Renal cortex interstitium (tissue), 11 donors: ENCODE measurements at regions not wholly inside any gene's neighbourhood (a gene's known extent, or its start where the extent isn't known, plus 50 kb on each side); places are given as distances from the start of the nearest gene placed in this dataset.
"Not testable (repeated sequence)": the region's sequence is repeated elsewhere in the genome, so short reads cannot be mapped to it uniquely, and the experiment has no call there.

Source experiments
- DNase-seq, 11 donors: peaks; one replicate each; pipeline ENCODE4 v3.0.0-alpha.2; 2013; ENCODE audit warnings: low read depth in 9 of 11, low spot score in 4 of 11; ENCODE audit errors: extremely low read depth in 1 of 11

DNA sequence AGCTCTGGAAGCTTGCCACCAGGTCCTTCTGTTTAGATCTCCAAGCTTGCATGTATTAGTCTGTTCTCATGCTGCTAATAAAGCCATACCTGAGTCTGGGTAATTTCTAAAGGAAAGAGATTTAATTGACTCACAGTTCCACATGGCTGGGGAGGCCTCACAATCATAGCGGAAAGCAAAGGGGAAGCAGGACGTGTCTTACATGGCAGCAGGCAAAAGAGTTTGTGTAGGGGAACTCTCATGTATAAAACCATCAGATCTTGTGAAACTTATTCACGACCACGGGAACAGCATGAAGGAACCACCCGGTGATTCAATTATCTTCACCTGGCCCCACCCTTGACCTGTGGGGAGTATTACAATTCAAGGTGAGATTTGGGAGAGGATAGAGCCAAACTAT, 147.0 kb upstream of the PROK2 start:
- DNase-seq, result no peak

DNA sequence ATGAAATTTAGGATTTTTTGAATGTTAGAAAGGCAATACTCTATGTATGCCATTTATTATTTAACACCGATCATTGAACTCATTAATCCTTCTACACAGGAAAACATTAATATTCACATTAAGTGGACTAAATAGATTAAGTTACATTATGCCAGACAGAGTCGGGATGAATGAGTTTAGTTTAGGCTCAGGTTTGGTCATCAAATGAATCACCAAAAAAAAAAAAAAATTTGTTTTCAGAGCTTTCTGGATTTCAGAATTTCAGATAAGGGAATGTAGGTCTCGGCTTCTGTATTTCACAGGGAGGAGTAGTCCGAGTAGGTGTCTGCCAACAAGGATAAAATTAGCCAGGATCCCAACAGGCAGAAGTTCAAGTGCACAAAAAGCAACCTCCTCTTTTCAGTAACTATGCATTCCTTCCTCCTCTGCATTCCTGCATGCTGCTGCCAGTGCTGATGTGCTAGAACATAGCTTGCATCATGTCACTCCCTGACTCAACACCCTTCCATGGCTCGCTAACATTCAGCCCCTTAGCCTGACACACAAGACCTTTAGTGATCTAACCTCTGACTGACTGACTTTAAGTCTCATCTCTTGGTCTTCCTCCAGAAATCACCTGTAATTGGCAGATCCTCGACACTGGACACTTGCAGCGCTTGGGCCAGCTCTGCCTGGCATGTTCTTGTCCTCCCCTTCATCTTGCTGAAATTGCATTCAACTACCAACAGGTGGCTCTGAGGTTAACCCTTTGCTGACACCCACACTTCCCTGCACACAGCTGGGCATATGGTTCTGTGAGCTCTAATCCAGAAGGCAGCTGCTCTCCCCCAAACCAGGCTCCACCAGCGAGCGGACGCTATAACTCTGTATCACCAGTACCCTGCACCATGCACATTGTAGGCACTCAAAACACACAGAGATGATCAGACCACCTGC, 145.4 kb upstream of the PROK2 start:
- peak in 3 of 11 donors; percentile 12 to 22 (median 13) for DNase-seq

DNA sequence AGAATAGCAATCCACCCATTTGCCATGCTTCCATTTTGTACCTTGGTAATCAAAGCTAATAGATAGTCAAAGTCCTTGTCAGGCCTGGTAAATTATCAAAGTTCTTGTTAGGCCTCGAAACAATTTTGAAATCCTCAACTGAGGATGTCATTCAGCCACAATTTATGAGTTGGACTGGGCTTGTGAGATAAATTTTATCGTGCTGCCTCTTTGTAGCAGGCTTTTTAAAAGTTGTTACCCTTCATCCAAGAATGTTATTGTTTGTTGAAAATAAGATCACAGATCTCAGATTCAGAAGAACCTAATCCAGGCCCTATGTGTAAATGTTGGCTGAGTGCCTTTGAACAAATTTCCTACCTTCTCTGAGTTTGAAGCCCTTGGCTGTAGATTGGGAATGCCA, 143.3 kb upstream of the PROK2 start:
- no peak for DNase-seq

DNA sequence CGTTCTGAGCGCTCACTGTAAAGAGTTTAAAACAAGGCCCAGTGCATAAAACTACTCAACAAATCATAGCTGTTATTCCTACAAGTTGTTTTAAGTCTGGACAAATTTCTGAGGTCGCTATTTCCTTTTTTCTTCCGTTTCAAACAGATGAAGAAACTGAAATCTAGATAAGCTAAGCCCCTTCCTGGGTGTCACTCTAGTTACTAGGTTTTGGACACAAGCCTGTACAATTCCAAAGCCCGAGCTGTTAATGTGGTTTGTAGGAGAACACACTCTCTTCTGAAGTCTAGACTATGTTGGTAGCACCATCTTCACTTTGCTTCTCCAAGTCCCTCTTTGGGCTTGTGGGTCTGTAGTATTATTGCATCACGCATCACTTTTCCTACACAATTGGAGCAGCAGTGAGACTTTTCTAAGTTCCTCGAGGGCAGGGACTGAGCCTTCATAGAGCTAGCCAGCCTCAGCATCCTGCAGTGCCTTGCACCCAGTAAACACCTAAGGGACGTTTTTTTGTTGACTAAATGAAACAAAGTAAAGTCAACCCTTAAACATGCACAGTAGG, 142.6 kb upstream of the PROK2 start:
- no peak for DNase-seq

DNA sequence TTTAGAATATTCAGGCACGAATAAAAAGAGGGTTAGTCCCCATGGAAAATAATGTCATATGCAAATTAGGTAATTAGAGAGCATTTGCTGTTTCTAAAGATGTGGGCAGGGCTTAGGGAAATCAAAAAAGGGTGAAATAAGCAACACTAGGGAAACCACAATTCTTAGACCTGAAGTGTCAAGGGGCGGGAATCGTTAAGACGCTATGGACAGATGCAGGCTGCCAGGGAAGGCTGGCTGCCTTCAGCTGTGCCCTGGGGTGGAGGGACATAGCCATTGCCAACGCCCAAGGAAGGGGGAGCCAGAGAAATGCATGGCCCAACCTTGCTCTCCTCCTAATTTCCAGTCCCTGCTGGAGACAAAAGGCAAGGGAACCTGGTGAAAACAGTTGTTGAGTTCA, 141.7 kb upstream of the PROK2 start:
- no peak for DNase-seq

DNA sequence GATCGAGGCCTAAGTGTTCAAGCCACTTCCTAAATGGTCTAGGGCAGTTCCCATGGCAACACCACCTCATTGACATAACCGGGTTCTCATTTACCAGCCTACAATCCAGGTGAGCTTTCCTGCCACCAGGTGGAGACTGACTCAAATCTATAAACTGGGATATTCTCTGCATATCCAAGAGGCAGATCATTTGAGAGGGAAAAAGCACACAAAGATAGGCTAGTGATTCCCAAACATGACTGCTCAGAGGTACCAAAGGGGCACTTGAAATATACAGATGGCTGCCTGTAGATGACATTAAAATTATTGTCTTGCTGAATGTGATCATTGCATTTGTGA, 141.3 kb upstream of the PROK2 start:
- DNase-seq, result peak in 6 of 11 donors; percentile 19 to 55 (median 38)

DNA sequence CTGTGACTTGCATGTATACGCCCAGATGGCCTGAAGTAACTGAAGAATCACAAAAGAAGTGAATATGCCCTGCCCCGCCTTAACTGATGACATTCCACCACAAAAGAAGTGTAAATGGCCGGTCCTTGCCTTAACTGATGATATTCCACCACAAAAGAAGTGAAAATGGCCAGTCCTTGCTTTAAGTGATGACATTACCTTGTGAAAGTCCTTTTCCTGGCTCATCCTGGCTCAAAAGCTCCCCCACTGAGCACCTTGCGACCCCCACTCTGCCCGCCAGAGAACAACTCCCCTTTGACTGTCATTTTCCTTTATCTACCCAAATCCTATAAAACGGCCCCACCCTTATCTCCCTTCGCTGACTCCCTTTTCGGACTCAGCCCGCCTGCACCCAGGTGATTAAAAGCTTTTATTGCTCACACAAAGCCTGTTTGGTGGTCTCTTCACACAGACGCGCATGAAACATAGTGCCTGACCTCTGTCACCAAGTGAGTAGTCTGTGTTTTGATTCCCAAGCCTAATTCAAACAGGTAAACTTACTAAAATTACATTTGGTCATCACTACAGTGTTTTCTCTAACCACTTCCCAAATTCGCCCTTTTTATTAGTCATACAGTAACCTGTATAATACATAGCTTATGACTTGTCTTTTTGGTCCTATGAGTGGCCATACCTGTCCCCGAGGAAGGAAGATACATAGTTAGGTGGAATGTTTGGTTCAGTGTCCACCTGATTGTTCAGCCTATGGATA, 140.7 kb upstream of the PROK2 start:
- not testable (repeated sequence) for DNase-seq

DNA sequence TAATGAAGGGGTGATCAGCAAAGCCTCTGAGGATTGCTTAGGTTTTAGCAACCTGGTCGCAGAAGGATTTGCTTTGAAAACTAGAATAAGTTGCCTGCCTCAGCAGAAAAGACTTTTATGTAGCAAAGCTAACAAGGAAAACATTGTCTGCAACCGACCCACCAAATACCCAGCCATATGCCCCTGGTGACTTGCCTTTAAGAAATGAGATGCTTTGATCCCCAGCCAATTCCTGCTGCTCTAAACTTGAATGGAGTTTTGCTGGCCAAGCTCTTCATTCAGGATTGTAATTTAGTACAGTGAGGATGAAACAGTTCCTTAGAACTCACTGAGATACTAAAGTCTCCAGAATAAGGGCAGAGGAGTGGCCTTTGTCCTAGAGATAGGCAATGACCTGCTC, 139.8 kb upstream of the PROK2 start:
- no peak for DNase-seq

DNA sequence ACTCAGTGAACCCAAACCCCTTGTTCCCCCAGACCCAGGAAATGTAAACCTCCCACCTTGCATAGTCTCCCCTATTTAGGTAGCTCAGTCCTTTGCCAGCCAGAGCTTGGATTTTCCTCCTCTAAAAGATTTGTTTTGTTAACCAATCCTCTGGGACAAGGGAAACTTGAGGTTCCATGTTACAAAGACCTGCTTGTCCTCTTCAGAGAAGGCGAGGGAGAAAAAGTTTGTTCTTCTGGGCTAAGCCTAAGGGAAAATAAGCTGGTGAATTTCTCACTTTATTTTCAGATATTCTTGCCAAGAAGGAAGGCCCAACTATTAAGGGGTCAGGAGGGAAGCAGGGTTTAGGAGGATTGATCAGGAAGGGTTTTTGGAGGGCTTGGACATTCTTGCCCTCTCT, 136.1 kb upstream of the PROK2 start:
- DNase-seq, result no peak

DNA sequence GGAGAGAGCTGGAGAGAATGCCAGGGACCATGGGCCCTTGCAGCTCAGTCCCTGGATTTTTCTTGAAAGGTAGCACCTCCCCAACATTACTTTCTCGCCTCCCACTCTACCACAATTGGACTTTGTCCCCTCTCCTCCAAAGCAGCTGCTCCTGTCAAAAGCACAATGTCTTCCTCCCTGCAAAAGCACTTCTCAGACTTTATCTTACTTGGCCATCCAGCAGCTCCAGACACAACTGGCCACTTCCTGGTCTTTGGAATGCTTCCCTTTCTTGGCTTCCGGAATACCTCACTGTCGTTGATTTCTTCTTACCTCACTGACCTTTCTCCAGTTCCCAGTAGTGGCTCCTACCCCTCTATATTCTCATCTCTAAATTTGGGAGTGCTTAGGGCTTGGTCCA, 134.6 kb upstream of the PROK2 start:
- DNase-seq, result no peak

DNA sequence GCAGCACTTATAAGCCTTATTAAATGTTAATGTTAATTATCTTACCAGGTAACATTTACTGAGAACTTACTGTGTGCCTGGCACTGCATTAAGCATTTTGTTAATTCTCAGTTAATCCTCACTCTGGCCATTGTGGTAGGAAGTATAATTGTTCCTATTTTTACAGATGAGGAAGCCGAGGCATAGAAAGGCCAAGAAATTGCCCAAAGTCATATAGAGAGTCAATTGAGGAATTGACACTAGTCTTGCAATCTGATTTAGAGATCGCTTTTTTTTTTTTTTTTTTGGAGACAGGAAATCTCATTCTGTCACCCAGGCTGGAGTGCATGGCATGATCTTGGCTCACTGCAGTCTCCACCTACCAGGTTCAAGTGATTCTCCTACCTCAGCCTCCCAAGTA, 132.6 kb upstream of the PROK2 start:
- DNase-seq, result no peak

DNA sequence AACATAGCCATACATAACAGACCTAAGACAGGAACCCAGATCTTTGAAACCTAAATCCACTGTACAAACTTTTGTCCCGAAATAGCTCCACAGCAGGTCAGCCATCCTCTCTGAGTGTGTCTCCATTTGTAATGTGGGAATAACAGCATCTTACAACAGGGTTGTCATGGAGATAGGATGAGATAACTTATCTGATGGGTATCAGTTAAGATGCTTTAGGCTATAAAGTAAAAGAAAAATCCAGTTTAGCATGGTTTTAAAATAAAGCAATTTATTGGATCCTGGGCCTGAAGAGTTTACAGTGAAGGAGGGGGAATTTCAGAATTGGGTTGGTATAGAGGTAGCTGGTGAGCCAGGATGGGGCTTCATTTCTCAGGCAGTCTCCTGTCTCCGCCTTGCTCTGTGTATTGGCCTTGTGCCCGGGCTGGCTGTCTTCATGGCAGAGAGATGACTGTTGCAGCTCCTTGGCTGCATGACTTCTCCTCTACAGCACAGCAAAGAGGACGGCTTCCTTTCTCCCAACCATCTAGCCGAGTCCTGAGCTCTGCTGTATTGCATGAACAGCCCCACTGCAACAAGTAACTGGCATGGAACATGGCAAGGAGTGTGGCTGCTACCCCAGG, 131.9 kb upstream of the PROK2 start:
- no peak for DNase-seq

DNA sequence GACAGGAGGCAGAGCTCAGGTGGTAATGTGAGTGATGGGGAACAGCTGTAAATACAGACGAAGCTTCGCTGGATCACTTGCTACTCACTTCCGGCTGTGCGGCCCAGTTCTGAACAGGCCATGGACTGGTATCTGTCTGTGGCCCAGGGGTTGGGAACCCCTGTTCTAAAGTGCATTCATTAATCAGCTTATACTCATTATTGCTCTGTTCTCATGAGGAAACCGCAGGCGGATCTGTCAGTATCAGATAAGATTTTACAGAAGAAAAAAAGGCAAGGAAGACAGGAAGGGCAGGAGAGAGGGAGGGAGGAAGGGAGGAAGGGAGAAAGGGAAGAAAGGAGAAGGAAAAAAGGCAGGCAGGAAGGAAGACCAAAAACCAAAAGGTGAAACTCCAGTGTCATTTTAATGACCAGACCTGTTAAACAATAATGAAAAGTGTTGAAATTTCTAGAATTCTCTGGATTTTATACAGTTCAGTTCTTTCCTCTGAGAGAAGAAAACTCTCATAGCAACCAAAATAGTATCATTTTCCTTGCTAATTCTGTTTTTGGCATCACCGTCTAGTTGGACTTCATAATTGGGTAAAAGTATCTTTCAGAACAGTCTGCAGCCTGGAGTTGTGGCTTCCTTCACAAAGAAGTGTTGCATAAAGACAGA, 128.0 kb upstream of the PROK2 start:
- DNase-seq, result no peak

DNA sequence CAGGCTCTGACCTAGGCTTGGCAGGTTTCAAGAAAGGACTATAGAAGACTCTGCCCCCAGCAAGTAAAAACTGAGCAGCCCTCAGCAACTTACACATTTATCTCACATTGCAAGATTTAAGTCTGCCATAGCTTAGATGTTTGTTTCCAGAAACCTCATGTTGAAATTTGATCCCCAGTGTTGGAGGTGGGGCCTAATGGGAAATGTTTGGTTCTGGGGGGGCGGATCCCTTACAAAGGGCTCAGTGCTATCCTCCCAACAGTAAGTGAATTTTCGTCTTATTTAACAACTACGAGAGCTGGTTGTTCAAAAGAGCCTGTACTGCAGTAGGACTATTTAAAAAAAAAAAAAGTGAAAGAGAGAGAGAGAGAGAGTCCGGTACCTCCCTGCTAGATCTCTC, 125.2 kb upstream of the PROK2 start:
- DNase-seq, result no peak

DNA sequence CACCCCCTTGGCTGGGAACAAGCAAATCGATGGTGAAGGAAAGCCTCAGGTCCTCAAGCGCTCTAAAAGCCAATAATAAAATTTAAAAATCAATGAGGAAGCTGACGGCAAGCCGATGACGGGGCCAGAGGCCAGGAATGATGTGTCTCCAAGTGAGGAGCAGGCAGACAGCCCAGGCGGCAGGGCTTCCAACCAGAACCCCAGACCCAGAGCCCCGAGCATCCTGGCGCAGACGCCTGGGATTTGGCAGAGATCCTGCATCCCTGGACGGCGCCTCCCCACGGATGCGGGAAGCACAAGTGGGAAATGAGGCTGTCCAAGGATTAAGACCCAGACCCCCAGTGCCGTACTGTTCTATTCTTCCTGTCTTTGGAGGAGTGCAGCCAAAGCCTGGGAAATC, 123.0 kb upstream of the PROK2 start:
- DNase-seq, result no peak

DNA sequence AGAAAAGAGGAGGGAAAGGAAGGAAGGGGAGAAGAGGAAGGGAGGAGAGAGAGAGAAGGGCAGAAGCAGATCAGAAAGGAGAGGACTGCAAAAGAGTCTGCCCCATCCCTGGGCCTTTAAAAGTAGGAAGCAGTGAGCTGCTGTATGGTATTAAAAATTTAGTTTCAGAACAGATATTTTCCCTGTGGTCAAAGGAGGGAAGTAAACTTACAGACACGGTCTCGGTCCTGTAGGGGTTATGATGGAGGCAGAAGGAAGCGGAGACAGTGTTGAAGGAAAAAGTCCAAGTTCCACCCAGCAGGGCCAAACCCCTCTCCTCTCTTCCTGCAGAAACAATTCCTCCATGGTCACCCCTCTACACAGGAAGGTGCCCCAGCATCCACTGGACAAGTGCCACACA, 122.0 kb upstream of the PROK2 start:
- DNase-seq, result no peak

DNA sequence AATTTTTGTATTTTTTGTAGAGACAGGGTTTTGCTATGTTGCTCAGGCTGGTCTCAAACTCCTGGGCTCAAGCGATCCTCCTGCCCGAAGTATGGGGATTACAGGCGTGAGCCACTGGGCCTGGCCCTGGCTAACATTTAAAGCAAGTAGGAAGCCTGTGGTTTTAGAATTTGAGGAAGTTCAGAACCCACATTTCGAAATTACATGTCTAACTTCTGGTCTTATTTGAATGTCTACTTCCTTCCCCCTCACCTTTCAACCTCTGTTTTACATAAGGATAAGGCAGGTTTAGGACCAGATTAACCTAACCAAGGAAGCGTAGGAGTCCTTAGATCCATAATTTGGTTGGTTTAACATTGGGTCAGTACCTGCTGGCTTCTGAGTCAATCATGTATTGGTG, 120.5 kb upstream of the PROK2 start:
- no peak for DNase-seq

DNA sequence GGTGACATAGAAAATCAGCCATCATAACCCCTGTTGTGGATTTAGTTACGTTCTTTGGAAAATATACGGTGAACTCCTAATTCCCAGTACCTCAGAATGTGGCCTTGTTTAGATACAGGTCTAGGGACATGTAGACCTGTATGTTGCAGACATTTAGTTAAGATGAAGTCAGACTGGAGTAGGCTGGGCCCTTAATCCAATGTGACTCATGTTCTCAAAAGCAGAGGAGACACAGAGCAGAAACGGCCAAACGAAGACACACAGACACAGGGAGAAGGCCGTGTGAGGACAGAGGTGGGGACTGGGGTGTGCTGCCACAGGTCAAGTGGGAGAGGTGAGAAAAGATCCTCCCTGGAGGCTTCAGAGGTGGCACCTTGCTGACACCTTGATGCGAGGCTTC, 119.0 kb upstream of the PROK2 start:
- no peak for DNase-seq

DNA sequence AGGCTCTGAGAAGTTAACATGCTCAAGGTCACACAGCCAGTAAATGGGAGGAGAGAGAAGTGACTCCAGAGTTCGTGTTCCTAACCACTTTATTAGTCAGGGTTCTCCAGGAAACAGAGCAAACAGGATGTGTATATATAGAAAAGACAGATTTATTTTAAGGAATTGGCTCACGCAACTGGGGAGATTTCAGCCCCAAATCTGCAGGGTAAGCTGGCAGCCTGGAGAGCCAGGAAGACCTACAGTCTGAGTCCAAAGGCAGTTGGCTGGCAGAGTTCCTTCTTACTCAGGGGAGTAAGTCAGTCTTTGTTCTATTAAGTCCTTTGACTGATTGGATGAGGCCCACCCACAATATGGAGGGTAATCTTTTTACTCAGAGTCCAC, 118.2 kb upstream of the PROK2 start:
- DNase-seq, result no peak
